ENCODE measurements at regions not wholly inside any gene's neighbourhood (a gene's known extent, or its start where the extent isn't known, plus 50 kb on each side); places are given as distances from the start of the nearest gene placed in this dataset.

- no peak for DNase-seq
- H2AFZ ChIP-seq (ENCODE audit: low read length), result no peak overlapping the region
- no peaks in the 10 kb centered on the region for H3K79me2 ChIP-seq (ENCODE audit: low read length)
- no peaks in the 10 kb centered on the region for H3K9me3 ChIP-seq (replicated peaks; ENCODE audit: insufficient read depth, low read length)
- no peaks in the 10 kb centered on the region for H3F3A ChIP-seq (ENCODE audit: insufficient read depth, low read length)
- H3K4me3 ChIP-seq (ENCODE audit: low read length), result no peak overlapping the region
- H3K9ac ChIP-seq (ENCODE audit: low read length), result no peak overlapping the region
- no peak for TF ChIP-seq EZH2phosphoT487 (IDR thresholded peaks at IDR 0.05; ENCODE audit: low read length)
- H3K4me1 ChIP-seq (ENCODE audit: low read length), result no peaks in the 10 kb centered on the region
- H3K4me2 ChIP-seq (ENCODE audit: low read depth, low read length), result no peak overlapping the region
- no peak overlapping the region for H3K27ac ChIP-seq (ENCODE audit: low read length)
- no peaks in the 10 kb centered on the region for H3K27me3 ChIP-seq (replicated peaks; ENCODE audit: insufficient read depth, low read length)
- H3K9me2 ChIP-seq (replicated peaks; ENCODE audit: insufficient read depth, low read length), result no peaks in the 10 kb centered on the region
- H3K36me3 ChIP-seq (replicated peaks; ENCODE audit: insufficient read depth, low read length), result no peaks in the 10 kb centered on the region
- no peaks in the 10 kb centered on the region for H4K20me1 ChIP-seq (ENCODE audit: insufficient read depth, low read length)
These were observed 133.0 kb upstream of the ASTN2 start for GRCh38 chr9:117547904-117548303.

DNA sequence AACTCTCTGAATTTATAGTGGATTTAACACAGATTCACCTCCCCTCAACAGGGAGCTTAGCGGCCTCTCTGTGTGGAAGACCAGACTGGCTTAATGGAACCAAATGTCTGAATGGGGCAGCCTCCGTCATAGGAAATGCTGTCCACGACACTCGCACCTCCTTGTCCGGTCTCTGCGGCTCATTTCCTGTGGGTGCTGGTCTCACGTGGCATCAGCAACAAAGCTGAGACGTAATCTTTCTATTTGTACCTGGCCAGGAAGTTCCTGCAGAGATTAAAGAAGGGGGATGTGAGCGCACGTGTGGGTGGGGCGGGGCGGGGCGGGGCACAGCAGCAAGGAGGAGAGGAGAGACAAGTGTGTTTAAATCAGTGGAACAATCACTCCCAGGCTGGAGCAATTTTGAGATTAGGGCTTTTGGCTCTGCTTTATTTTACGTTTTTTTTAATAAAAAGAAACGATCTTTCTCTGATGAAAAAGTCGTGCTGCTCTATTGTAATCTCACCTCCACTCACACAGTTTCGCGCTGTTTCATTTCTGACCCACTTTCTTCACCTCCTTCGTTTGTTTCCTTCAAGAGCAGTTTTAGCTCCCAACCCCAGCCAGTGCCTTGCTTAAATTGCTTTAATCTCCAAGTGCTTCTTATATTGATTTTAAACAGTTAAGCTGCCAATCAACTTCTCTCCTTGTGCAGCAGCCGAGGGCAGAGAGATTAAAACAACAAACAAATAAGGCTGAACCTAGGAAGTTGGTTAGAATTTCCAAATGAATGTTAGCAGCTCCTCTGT is 132.2 kb upstream of the ASTN2 start:
- H3K9me3 ChIP-seq (replicated peaks; ENCODE audit: insufficient read depth, low read length), result no peaks in the 10 kb centered on the region
- no peaks in the 10 kb centered on the region for H3K36me3 ChIP-seq (replicated peaks; ENCODE audit: insufficient read depth, low read length)
- no peak overlapping the region for H3K4me3 ChIP-seq (ENCODE audit: low read length)
- DNase-seq, result no peak
- H3K27ac ChIP-seq (ENCODE audit: low read length), result no peak overlapping the region
- no peaks in the 10 kb centered on the region for H3K4me1 ChIP-seq (ENCODE audit: low read length)
- no peak overlapping the region for H3K9ac ChIP-seq (ENCODE audit: low read length)
- H4K20me1 ChIP-seq (ENCODE audit: insufficient read depth, low read length), result no peaks in the 10 kb centered on the region
- TF ChIP-seq CTCF (IDR thresholded peaks at IDR 0.05; ENCODE audit: low read length) (no peak), EZH2phosphoT487 (IDR thresholded peaks at IDR 0.05; ENCODE audit: low read length) (no peak), EZH2 (optimal IDR thresholded peaks at IDR 0.05; ENCODE audit: low read depth, low read length) (no peak)
- no peaks in the 10 kb centered on the region for H3K27me3 ChIP-seq (replicated peaks; ENCODE audit: insufficient read depth, low read length)
- H2AFZ ChIP-seq (ENCODE audit: low read length), result no peak overlapping the region
- H3K9me2 ChIP-seq (replicated peaks; ENCODE audit: insufficient read depth, low read length), result no peaks in the 10 kb centered on the region
- H3K79me2 ChIP-seq (ENCODE audit: low read length), result no peaks in the 10 kb centered on the region
- H3F3A ChIP-seq (ENCODE audit: insufficient read depth, low read length), result no peaks in the 10 kb centered on the region
- H3K4me2 ChIP-seq (ENCODE audit: low read depth, low read length), result no peak overlapping the region

DNA sequence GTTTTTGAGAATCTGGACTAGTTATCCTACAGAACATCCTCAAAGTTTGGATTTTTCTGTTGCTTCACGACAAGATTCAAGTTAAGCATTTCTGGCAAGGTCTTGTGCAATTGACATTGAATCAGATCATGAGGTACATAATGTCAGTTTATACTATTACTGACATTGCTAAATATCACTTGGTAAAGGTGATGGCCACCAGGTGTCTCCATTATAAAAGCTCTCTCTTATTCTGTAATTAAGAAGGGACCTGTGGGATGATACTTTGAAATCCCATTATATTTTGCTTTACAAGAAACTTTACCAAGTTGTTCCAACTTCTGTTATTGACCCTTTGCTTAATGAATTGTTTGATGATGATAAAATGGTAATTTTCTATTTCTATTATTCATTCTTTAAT is 131.0 kb upstream of the ASTN2 start:
- Histone ChIP-seq H3K79me2 (ENCODE audit: low read length) (no peaks in the 10 kb centered on the region), H3K9ac (ENCODE audit: low read length) (no peak overlapping the region), H3K9me3 (replicated peaks; ENCODE audit: insufficient read depth, low read length) (no peaks in the 10 kb centered on the region), H3K27me3 (replicated peaks; ENCODE audit: insufficient read depth, low read length) (no peaks in the 10 kb centered on the region), H4K20me1 (ENCODE audit: insufficient read depth, low read length) (no peaks in the 10 kb centered on the region), H2AFZ (ENCODE audit: low read length) (no peak overlapping the region), H3K36me3 (replicated peaks; ENCODE audit: insufficient read depth, low read length) (no peaks in the 10 kb centered on the region), H3K27ac (ENCODE audit: low read length) (no peak overlapping the region), H3F3A (ENCODE audit: insufficient read depth, low read length) (no peaks in the 10 kb centered on the region), H3K4me2 (ENCODE audit: low read depth, low read length) (no peak overlapping the region), H3K4me1 (ENCODE audit: low read length) (no peaks in the 10 kb centered on the region), H3K9me2 (replicated peaks; ENCODE audit: insufficient read depth, low read length) (no peaks in the 10 kb centered on the region), H3K4me3 (ENCODE audit: low read length) (no peak overlapping the region)
- DNase-seq, result no peak
- TF ChIP-seq EZH2 (optimal IDR thresholded peaks at IDR 0.05; ENCODE audit: low read depth, low read length) (no peak), CTCF (IDR thresholded peaks at IDR 0.05; ENCODE audit: low read length) (0 out of 2 replicates have a peak, but pooled peaks have one; percentile 4)

DNA sequence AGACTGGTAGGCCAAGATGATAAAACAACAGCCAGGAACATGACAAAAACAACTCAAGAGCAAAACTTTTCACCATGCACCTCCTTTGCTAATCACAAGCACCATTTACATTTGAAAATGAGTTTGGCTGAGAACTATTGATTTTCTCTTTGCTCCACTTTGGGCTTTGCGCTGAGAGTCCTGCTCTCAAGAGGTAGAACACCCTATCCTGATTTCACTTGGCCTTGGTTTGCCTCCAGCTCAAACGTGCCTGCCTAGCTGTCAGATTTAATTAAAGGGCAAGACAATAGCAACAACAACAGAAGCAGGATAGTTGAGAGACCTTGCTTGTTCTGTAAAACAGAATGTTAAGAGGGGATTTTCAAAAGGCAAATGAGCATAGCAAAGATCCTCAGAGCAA is 128.2 kb upstream of the ASTN2 start:
- Histone ChIP-seq H3K9me2 (replicated peaks; ENCODE audit: insufficient read depth, low read length) (no peaks in the 10 kb centered on the region), H3K36me3 (replicated peaks; ENCODE audit: insufficient read depth, low read length) (no peaks in the 10 kb centered on the region), H3K9me3 (replicated peaks; ENCODE audit: insufficient read depth, low read length) (no peaks in the 10 kb centered on the region), H3F3A (ENCODE audit: insufficient read depth, low read length) (no peaks in the 10 kb centered on the region), H3K27me3 (replicated peaks; ENCODE audit: insufficient read depth, low read length) (no peaks in the 10 kb centered on the region), H3K79me2 (ENCODE audit: low read length) (no peaks in the 10 kb centered on the region), H3K4me1 (ENCODE audit: low read length) (no peaks in the 10 kb centered on the region), H3K9ac (ENCODE audit: low read length) (no peak overlapping the region), H2AFZ (ENCODE audit: low read length) (no peak overlapping the region), H4K20me1 (ENCODE audit: insufficient read depth, low read length) (no peaks in the 10 kb centered on the region), H3K4me2 (ENCODE audit: low read depth, low read length) (no peak overlapping the region), H3K27ac (ENCODE audit: low read length) (no peak overlapping the region), H3K4me3 (ENCODE audit: low read length) (no peak overlapping the region)
- no peak for DNase-seq
- TF ChIP-seq CTCF (IDR thresholded peaks at IDR 0.05; ENCODE audit: low read length) (no peak), EZH2 (optimal IDR thresholded peaks at IDR 0.05; ENCODE audit: low read depth, low read length) (no peak), EZH2phosphoT487 (IDR thresholded peaks at IDR 0.05; ENCODE audit: low read length) (no peak)

Data from MM.1S (cell line).